Heart left ventricle (tissue), 13 donors: ENCODE measurements at regions not wholly inside any gene's neighbourhood (a gene's known extent, or its start where the extent isn't known, plus 50 kb on each side); places are given as distances from the start of the nearest gene placed in this dataset.

ENCODE experiments used
- POLR2A ChIP-seq, 2 donors: fragments of 450-650 bp; IDR thresholded peaks; one replicate each; pipeline ENCODE4 v1.6.1; 2017; ENCODE audit warnings: antibody characterized with exemption in 2 of 2, mild to moderate bottlenecking in 2 of 2, moderate library complexity in 2 of 2
- TF ChIP-seq, protein P1 (sequence below), 12 donors: fragments of 200-600 bp; sonication (generic) in 4 of 12; IDR thresholded peaks; one replicate each; pipeline versions ENCODE4 v1.5.0 to v1.8.0; 2018 to 2022; ENCODE audit warnings: antibody characterized with exemption in 12 of 12, mild to moderate bottlenecking in 5 of 12
- donor health status: ischemic (EF 13 %, LVEDD 7.1; RV severe dilation, severe dysfunction).
- donor health status: DM: no; HTN: yes; CAD: no.
- donor health status: DM: no; HTN: no; CAD: no.
- donor health status: ischemic (EF 25% LVEDD 6.9; RV normal size, moderate dysfunction).
- donor health status: ischemic (EF 25% LVEDD 5.7; RV mildly dilated, moderate dysfunction).
- donor health status: ischemic (EF 35%, LVEDD 5.7; RV mildly dilated, moderate dysfunction).
- donor health status: nonischemic (EF 11% LVEDD 7.7; RV severe dilation, severe dysfunction).
- donor health status: DM: yes; HTN: yes; CAD: no.
- donor health status: PGD.
- donor health status: ischemic (EF 29% LVEDD 5.4; RV normal size, mild dysfunction).
- donor health status: nonischemic (EF 23%, LVEDD 6.1; RV moderate dilation, normal function).

DNA sequence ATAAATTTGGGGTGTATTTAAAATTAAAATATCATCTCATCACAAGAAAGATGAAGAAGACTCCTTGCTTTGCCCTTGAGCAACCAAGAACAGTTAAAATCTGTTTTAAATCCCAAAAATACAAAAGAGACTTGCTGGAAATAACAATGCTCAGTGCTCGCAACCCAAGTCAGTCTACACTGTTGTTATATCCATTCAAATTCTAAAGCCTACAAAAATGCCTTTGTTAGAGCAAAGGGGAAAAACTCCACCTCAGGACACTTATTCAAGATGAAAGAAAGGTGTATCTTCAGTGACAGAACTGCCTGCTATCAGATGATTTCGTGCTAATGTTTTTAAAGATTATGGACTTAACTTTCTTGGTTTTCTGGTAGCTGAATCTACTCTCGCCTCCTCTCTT, 111.9 kb upstream of the TANK start:
- TF ChIP-seq, protein P1, sequence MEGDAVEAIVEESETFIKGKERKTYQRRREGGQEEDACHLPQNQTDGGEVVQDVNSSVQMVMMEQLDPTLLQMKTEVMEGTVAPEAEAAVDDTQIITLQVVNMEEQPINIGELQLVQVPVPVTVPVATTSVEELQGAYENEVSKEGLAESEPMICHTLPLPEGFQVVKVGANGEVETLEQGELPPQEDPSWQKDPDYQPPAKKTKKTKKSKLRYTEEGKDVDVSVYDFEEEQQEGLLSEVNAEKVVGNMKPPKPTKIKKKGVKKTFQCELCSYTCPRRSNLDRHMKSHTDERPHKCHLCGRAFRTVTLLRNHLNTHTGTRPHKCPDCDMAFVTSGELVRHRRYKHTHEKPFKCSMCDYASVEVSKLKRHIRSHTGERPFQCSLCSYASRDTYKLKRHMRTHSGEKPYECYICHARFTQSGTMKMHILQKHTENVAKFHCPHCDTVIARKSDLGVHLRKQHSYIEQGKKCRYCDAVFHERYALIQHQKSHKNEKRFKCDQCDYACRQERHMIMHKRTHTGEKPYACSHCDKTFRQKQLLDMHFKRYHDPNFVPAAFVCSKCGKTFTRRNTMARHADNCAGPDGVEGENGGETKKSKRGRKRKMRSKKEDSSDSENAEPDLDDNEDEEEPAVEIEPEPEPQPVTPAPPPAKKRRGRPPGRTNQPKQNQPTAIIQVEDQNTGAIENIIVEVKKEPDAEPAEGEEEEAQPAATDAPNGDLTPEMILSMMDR (IDR thresholded peaks at IDR 0.05): no peak
- no peak for TF ChIP-seq POLR2A (IDR thresholded peaks at IDR 0.05)
